IPS-NIHi11 (cell line): ENCODE measurements at regions not wholly inside any gene's neighbourhood (a gene's known extent, or its start where the extent isn't known, plus 50 kb on each side); places are given as distances from the start of the nearest gene placed in this dataset.

ENCODE experiments used
- DNase-seq: peaks from one replicate; pipeline ENCODE4 v3.0.0; 2012; ENCODE audit warnings: mixed read lengths, low spot score

DNA sequence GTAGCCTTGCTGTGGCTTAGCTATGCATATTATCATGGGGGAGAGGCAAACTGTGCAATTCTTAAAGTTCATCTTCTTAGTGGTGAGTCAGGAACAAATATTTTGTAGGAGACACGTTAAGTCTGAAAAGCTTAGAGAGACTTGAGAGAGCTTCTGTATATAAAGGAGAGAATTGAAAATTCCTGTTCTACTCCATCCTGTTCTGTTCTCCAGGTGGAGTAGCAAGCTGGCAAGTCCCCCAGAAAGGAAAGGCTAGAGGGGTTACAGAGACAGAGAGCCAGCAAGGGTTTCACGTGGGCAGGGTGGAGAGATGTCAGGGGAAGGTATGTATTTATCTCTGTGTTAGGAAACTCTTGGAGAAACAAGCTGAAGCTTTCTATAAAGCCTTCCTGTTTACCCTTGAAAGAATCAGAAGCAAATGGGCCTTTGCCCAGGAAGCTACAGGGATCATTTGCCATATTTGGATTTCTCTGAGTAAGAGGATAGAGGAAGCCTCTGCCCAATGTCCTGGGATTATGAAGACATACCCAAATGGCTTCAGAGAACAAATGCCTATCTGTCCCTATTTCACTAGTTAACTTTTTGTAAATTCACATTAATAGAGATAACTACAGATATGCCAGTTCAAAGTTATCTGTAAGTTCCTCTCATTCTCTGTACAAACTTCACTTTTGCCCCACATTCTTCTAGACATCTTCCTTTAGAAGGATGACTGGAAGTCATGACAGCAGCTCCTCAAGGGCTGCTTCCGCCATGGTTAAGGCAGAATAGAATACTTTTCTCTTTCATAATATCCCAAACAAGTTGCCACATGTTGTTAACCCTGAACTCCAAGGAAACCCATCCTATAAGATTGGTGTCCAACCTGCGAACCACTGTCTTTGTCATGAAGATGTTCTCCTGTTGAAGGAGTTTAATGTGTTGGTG is 126.7 kb upstream of the NEDD9 start:
- DNase-seq = no peak

DNA sequence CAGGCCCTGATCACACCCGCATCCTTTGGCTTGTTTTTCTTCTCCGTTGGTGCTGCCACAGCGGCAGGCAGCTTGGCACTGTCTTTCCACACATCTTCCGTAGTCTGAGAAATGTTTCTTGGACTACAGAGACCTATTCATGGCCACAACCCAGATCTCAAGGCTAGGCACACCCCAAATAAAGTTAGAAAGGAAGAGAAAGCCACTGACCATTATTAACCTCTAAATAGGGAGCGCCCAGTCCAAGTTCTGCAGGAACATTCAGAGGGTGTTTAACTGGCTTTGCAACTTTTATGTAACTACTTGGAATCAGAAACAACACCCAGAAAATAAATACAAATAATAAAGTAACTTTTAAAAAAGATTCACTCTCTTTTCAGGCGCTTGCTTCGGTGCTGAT is 124.8 kb upstream of the NEDD9 start:
- no peak for DNase-seq

DNA sequence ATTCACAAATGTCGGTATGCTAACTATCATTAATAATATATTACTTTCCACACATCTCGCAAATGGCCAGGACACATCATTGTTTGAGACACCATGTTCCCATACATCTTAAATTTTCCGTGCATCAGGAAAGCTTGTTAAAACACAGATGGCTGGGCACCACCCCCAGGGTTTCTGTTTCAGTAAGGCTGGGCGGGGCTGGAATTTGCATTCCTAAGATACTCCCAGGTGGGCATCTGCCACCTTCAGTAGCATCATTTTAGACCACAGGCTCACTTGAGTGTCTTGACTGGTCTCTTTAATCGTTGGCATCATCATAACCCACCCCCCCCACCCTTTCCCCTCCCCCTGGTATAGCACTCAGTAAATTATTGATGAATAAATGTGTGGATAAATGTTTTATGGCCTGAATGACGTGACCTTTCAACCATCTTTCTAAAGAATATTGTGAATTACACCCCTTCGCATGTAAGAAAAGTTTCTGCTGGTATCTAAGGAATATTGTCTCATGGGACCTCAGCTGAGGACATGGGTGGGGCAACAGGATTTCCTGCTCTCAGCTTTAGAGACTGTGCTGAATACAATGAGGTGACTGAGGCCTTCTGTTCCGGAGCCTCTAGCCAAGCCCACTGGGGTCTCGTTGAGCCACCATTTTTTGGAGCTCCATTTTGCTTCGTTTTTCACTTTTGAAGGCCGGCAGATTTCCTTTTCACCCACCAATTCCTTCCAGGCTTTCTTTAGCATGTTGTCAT is 124.1 kb upstream of the NEDD9 start:
- no peak for DNase-seq

DNA sequence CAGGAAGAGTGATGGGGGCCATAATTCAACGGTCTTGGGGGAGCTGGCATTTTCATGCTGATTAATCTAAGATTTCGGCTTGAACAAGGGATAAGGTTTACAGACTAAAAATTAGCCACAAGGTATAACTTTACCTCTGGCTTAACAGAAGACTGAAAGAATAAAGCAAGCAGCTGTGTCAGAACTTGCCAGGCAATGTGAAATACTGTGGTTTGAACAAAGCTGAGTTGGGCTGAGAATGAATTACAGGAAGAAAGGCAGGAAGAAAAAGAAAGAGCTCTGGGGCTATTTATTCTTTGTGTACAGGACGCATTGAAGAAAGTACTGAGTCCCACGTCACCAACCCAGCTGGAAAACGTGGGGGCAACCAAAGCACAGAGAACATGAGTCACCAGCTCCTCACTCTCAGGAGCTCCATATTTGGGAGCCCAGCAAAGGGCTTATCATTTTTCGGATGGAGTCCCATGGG is 121.5 kb upstream of the NEDD9 start:
- no peak for DNase-seq

DNA sequence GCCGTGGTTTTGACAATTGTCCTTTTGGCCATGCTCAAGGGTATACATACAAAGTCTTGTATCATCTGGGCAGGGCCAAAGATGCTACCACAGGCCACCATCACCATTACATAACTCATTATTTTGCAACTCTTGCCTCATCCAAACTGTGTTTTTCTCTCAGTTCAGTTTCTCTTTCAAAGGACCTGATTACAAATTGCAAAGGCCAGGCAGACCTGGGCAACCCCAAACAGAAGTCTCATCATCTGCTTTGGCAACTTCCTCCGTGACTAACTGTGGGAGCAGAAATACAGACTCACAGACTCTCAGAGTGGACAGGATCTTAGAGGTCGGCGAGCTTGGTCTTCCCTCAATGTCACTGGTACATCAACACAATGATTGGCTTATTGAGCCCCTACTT is 117.8 kb upstream of the NEDD9 start:
- DNase-seq = no peak

DNA sequence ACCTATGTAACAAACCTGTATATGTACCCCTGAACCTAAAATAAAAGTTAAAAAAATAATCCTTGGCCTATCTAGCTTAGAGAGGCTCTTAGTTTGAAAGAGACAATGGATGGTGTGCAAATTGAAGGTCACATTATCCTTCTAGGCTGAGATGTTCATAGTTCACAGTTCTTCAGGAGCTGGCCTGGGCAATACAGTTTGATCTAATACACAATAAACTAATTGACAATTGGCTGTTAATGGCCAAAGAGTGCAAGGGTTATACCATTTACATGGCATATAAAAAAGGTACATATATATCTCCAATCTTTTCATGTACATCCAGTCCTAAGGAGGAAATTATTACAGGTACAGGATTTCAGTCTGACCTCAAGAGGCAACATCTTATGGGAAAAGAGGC is 117.4 kb upstream of the NEDD9 start:
- no peak for DNase-seq

DNA sequence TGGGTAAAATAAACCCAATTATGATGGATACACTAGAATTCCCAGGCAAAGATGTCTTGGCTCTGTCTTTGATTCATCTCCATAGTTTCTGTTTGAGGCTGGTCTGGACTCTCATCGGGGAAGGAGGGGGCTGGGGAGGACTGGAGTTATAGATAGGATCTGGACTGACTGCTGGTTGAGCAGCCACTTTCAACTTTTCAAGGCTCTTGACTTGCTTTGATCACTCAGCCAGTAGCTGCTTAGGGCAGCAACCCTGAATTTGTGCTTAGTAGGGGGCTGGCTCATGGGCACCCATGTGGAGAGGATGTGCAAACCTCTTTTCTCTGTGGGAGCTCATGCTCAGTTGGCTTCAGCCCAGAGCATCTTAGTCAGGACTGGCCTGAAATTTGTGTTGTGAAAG is 114.0 kb upstream of the NEDD9 start:
- no peak for DNase-seq

DNA sequence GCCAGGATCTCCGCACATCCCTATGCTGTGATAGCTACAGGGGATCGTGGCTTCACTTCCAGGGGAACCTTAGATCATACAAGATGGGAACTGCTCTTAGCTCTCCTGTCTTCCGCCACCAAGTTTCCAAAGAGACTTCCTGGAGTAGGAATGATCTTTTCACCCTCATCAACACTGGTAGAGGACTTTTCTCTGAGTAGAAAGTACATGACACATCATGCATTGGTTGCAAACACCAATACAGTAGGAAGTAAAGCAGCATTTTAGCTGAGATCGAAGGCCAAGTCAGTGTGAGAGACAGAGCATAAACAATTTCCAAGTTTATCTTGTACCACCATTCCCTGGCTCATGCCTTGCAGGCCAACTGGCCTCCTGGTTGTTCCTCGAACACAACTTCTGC is 113.1 kb upstream of the NEDD9 start:
- DNase-seq = no peak

DNA sequence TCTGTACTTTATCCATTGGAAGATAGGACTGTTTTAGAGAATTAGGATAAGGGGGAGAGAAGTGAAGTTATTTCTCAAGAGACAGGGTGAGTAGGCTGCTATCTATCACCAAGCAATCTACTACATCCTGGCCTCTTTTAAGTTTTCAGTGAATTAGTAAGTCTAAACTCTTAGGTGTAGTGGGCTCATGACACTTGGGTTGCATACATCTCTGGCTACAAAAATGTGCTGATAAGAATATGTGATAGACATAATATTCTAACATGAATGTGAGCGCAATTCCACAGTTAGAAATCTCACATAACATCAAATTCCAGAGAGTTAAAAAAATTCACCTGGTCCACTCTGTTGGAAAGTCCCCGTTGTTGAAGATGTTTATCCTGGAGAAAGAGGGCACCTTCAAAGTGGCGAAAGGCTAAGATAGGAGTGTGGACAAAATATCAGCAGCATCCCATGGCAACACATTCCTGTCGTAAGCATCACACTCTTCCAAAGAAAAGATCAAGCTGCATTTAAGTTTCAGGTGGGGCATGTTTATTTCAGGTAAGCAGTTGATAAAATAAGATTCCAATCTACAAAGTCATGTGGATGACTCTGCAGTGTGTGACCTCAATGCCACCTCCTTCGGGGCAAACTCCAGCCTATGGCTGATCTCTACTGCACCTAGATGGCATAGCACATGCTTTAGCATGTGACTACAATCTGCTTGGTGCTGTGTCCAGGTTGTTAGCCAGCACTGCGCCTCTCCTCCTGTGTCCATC is 111.7 kb upstream of the NEDD9 start:
- no peak for DNase-seq

DNA sequence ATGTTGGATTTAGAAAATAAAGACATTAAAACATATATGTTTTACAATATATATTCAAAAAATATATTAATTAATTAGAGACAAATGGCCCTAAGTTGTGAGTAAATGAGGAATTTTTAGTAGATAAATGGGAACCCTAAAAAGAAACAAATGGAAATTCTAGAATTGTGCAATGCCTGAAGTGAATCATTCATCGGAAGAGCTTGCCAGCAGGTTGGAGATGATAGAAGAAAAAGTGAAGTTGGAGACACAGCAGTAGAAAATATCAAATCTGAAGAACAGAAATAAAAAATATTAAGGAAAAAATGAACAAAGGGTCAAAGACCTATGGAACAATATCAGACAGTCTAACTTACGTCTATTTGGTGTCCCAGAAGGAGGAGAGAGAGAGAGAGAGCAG is 109.4 kb upstream of the NEDD9 start:
- DNase-seq = no peak

DNA sequence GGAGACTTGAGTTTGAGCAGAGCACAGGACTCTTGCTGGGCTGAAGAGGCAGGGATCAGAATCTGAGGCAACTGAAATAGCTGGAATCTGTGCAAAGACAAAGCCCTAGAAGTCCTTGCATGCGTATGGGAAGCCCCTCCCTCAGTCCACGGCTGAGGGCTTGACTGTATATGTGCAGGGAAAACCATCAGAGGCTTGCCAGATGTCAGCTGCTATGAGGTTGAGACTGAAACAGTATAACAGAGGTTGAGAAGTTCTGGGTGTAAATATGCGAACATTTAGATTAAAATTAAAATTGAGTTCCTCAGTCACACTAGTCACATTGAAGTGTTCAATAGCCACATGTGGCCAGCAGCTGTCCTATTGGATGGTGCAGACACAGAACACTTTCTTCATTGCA is 108.8 kb upstream of the NEDD9 start:
- DNase-seq = no peak

DNA sequence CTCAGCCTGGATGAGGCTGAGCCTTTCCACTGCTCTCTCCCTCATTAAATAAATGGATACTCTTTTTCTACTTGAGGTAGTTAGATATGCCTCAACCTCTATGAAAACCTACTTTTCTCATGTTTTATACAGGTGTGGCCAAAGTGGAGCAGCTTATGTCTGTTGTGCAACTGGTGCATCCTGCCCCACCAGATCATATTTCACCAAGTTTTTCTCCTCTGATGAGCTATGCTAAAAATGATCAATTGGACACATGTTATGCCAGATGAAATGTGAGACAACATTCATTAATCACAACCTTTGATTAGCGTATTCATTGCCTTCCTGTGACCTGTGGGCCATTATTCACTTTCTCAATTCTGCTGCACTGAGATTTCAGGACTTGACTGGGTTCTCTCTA is 106.9 kb upstream of the NEDD9 start:
- DNase-seq = no peak

DNA sequence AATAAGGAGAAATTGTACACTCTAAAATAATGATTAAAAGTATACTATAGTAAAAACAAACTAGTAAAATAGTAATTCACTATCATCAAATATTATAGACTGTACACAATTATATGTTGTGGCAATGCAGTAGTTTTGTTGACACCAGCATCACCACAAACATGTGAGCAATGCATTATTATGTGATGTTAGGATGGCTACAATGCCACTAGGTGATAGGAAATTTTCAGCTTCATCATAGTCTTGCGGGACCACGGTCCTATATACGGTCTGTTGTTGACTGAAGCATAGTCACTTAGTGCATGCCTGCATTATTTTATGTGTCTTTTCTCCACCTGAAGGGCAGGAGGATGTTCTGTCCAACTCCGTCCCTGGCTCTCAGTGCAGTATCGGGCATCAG is 104.8 kb upstream of the NEDD9 start:
- DNase-seq = no peak

DNA sequence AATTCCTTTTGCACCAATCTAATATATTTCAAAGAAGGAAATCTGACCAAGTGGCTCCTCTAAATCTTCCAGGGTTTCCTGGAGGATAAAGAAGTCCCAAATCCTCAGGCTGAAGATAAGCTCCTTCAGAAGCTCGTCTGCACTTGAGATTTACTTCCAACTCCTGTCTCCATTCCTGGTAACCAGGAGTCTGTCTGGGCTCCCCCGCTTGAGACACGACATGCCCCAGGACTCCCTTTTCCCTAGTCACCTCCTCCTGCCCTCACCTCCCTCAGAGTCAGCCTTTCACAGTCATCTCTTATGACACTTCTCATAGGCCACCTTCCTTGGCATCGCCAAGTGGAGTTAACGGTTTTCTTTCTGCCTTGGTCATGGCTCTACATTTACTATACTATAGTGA is 103.4 kb upstream of the NEDD9 start:
- no peak for DNase-seq

DNA sequence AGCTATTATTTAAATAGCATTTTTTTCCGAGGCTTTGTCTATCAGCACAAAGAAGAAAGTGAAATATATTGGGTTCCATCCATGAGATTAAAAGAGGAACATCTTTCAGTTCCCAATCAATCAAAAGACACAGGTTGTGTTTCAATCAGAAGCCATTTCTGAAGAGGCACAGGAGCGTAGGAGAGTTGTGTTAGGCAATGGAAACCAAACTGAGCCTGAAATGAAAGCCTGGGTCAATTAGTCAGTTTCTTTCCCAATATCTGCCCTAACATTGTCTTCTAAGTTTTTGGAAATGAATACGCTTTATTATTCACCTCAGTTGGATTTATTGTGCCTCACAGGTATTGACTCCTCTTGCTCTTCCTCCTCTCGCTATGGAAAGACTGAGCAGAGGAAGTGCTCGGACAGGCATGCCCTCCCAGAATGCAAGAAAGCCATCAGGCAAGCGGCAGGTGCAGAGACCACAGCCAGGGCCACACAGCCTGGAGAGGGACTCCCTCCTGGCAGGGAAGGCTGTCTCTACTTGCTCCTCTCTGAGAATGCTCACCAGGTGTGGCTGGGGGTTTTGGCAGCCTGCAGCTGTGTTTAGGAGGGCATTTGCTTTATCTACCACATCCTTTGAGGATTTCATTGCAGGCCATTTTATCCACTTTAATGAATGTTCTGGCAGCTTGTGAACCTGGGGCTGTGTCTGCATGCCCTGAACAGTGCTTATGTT is 100.8 kb upstream of the NEDD9 start:
- DNase-seq = no peak

DNA sequence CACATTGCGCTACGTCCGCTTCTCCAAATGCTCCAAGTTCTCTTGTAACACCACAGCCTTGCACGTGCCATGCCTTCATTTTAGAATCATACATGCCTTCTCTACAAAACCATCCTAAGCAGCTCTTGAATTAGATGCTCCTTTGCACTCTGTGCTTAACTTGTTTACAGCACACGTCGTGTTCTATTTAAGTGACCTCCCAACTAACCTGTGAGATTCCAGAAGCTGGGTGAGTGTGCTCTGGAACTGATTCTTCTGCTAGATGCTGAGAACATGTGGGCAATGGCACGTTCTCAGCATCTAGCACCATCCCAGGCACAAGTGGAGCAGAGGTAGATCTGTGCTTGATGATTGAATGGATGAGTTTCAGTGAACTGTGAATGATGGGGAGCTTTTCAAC is 100.0 kb upstream of the NEDD9 start:
- no peak for DNase-seq

DNA sequence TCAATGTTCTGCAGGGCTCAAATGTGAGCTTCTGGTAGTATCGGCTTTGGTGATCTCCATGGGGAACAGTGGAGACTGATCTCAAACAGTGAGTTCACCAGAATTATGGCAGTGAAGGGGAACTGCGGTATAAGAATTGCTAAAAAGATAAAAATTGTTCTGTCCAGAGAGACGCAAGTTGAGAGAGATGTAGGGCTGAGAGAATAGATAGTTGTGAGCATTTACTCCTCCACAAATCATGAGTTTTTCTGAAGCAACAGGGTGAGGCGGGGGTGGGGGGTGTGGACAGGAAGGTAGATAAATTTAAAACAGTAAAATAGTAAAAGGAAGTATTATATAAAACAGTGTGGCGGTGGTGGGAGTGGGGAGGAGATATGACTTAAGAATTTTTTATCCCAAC is 98.6 kb upstream of the NEDD9 start:
- no peak for DNase-seq

DNA sequence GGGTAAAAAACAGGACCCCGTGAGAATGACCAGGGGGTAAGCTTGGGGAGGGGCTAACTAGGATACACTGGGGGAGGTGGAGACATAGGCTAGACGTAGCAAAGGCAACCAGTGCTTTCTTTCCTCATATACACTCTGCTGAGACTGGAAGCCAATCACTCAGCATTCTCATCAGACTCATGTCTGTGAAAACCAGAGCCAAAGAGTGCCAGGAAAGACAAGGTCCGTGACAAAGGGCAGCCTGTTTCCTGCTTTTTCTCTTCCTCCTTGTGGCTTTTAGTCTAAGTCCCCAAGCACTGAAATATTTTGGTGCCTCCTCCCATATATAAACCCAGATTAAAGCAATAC is 97.9 kb upstream of the NEDD9 start:
- no peak for DNase-seq

DNA sequence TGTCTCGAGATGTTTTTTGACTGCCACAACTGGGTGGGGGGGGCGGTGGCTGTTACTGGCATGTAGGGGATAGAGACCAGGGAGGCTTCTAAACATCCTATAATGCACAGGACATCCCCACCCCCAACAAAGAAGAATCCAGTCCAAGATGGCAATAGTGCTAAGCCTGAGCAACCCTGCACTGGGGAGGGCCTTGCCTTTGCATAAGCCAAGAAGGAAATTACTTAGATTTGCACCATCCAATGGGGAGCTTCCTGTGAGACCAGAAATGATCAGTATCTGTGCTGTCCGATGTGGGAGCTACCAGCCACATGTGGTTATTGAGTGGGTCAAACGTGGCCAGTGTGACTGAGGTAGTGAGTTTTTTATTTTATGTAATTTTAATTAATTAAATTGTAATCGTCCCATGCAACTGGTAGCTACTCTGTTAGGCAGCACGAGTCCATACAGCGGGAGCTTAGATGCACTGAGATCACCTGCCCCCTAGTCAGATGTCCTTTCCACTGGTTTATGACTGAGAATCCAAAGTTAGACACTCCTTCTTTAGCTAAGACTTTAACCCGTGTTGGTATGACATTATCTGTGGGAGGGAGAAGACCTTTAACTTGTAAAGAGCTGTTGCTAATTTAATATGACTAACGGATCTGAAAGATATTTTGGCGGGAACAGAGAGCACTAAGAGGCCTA is 97.4 kb upstream of the NEDD9 start:
- no peak for DNase-seq

DNA sequence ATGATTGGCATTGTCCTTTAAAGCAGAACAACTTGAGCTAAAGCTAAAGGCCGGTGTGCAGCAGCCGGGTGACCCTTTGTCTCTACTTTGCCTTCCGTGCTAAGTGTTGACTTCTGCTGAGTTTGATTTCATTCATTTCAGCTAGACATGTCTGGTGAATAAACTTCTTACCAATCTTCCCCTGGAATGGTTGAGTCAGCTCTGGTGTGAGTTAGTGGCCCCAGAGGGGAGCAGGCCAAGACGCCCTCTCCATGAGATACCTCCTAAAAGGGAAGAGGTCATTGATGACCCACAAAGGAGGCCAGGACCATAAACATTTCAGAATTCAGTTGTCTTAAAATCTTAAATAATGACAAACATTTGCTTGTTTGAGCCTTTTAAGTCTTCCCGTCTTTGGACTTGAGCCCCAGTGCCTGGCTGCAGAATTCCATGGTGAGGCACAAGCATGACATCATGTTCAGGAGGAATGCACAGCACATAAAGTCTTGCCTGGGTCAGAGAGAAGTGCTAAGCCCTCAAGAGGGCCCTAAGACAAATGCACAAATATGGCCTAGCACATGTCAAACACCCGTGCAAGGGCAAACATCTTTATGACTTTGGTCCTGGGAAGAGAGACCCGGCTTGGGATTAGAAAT is 96.3 kb upstream of the NEDD9 start:
- DNase-seq = no peak

DNA sequence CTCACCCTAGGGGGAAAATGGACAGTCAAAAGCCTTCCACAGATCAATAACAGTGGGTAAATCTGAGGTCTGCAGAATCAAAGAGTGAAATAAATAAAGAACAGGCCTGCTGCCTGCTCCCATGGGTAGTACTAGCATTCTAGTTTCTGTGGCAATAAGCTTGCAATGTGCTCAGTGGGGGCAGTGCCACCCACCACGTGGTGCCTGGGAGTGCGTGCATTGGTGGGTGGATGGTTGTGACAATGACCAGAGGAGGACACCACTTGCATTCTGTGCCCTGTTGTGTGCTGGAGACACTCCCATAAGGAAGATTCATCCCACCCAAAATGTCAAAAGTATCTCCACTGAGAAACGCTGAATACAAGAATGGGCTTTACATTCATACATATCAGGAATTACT is 95.5 kb upstream of the NEDD9 start:
- no peak for DNase-seq
